HepG2 (cell line): ENCODE measurements at regions not wholly inside any gene's neighbourhood (a gene's known extent, or its start where the extent isn't known, plus 50 kb on each side); places are given as distances from the start of the nearest gene placed in this dataset.

ENCODE experiments used
- ATF1 ChIP-seq: IDR thresholded peaks from 2 replicates; pipeline ENCODE4 v1.6.1; 2016; ENCODE audit warnings: mild to moderate bottlenecking, control low read depth
- FOXO1 ChIP-seq: sonication (generic); formaldehyde crosslinking; IDR thresholded peaks from 2 replicates; pipeline ENCODE4 v1.4.0; 2020; ENCODE audit warnings: missing genetic modification reagents
- GFI1 ChIP-seq: sonication (generic); formaldehyde crosslinking; IDR thresholded peaks from 2 replicates; pipeline ENCODE4 v1.5.0; 2020; ENCODE audit warnings: missing genetic modification reagents, mild to moderate bottlenecking, borderline replicate concordance
- JUND ChIP-seq: sonication (generic); formaldehyde crosslinking; IDR thresholded peaks from 2 replicates; pipeline ENCODE4 v1.8.0; 2022; ENCODE audit warnings: mild to moderate bottlenecking, missing genetic modification reagents
- KAT2B ChIP-seq: fragments of 150-350 bp; IDR thresholded peaks from 2 replicates; pipeline ENCODE4 v1.6.1; 2014; ENCODE audit warnings: low read depth, low read length, borderline replicate concordance
- MEIS1 ChIP-seq: sonication (generic); formaldehyde crosslinking; IDR thresholded peaks from 2 replicates; pipeline ENCODE4 v1.9.0; 2021; ENCODE audit warnings: mild to moderate bottlenecking, missing genetic modification reagents, moderate library complexity, borderline replicate concordance
- MTF2 ChIP-seq: sonication (generic); formaldehyde crosslinking; IDR thresholded peaks from 2 replicates; pipeline ENCODE4 v1.5.0; 2020; ENCODE audit warnings: missing genetic modification reagents, borderline replicate concordance
- NFYB ChIP-seq: sonication (generic); formaldehyde crosslinking; IDR thresholded peaks from 2 replicates; pipeline ENCODE4 v1.4.0; 2020; ENCODE audit warnings: missing genetic modification reagents
- RBM39 ChIP-seq: fragments of 200-400 bp; formaldehyde crosslinking; IDR thresholded peaks from one replicate; pipeline ENCODE4 v1.6.1; 2018; ENCODE audit warnings: antibody characterized with exemption, mild to moderate bottlenecking, low read depth, low read length; ENCODE audit not compliant: poor library complexity, severe bottlenecking
- SIX1 ChIP-seq: sonication (generic); formaldehyde crosslinking; IDR thresholded peaks from 2 replicates; pipeline ENCODE4 v1.4.0; 2020; ENCODE audit warnings: missing genetic modification reagents, borderline replicate concordance
- SMARCE1 ChIP-seq: fragments of 450-650 bp; IDR thresholded peaks from 2 replicates; pipeline ENCODE4 v1.6.1; 2017; ENCODE audit warnings: borderline replicate concordance
- ZNF557 ChIP-seq: sonication (generic); formaldehyde crosslinking; IDR thresholded peaks from 2 replicates; pipeline ENCODE4 v1.4.0; 2020; ENCODE audit warnings: missing genetic modification reagents
- ZNF570 ChIP-seq: sonication (generic); formaldehyde crosslinking; IDR thresholded peaks from 2 replicates; pipeline ENCODE4 v1.4.0; 2020; ENCODE audit warnings: mild to moderate bottlenecking, missing genetic modification reagents, borderline replicate concordance
- ZNF746 ChIP-seq: sonication (generic); formaldehyde crosslinking; IDR thresholded peaks from 2 replicates; pipeline ENCODE4 v1.8.0; 2022; ENCODE audit warnings: mild to moderate bottlenecking, missing genetic modification reagents
- ZNF773 ChIP-seq: sonication (generic); formaldehyde crosslinking; IDR thresholded peaks from 2 replicates; pipeline ENCODE4 v1.4.0; 2020; ENCODE audit warnings: missing genetic modification reagents, borderline replicate concordance
- TF ChIP-seq, protein P1 (sequence below): IDR thresholded peaks from 2 replicates; pipeline ENCODE4 v1.6.1; 2016; ENCODE audit warnings: missing biosample characterization, missing genetic modification reagents, low read depth
- TF ChIP-seq, protein P2 (sequence below): sonication (generic); formaldehyde crosslinking; IDR thresholded peaks from 2 replicates; pipeline ENCODE4 v1.4.0; 2020; ENCODE audit warnings: mild to moderate bottlenecking, low read depth, missing genetic modification reagents
- TF ChIP-seq, protein P3 (sequence below): sonication (generic); formaldehyde crosslinking; IDR thresholded peaks from 2 replicates; pipeline ENCODE4 v1.5.1; 2020; ENCODE audit warnings: mild to moderate bottlenecking, missing genetic modification reagents, moderate library complexity
- TF ChIP-seq, protein P4 (sequence below): sonication (generic); formaldehyde crosslinking; IDR thresholded peaks from 2 replicates; pipeline ENCODE4 v1.4.0; 2020; ENCODE audit warnings: missing genetic modification reagents; ENCODE audit errors: not compliant biosample characterization
- TF ChIP-seq, protein P5 (sequence below): sonication (generic); formaldehyde crosslinking; IDR thresholded peaks from 2 replicates; pipeline ENCODE4 v1.8.0; 2023; ENCODE audit warnings: mild to moderate bottlenecking, missing genetic modification reagents

DNA sequence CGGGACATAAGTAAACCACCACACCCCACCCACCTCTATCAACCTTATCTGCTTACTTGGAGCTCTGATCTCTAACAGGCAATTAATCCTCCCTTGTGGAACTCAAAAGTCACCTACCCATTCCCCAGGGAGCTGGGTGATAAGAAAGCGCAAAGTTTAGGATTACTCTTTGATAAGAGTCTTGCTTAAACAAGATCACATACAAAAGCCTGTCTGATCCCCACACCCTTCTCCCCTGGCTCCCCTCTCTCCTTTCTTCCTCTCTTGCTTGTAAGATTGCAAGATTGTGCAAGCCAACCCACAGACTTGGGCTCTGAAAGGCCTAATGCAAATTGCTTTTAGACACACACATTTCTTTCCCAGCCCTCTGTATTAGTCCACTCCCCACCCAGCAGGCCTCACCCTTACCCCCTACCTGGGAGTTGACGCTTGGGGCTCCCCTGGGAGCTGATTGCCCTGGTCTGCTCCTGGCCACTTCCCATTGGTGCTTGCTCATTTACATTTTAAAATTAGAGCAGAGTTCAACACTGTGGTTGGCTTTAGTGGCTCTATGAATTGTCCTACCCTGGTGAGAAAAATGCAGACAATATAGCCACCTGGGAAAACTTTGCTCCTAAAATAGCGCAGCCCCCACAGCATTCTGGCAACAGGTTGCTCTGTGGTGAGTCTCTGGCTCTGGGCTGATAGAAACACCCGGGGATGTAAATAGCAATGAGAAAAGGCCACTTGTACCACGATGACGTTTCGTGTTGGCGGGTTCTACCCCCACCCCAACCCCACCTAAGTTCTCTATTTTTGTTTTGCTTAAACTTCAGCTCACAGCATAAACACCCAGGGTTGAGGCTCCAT, 58.9 kb upstream of the EPCAM start (continued):
- TF ChIP-seq RBM39: peak; percentile 9
- TF ChIP-seq NFYB (CRISPR knock-in tag): peak; percentile 51; the same call in 1 of the 2 replicates
- no peak for TF ChIP-seq ZNF570
- TF ChIP-seq, protein P1, sequence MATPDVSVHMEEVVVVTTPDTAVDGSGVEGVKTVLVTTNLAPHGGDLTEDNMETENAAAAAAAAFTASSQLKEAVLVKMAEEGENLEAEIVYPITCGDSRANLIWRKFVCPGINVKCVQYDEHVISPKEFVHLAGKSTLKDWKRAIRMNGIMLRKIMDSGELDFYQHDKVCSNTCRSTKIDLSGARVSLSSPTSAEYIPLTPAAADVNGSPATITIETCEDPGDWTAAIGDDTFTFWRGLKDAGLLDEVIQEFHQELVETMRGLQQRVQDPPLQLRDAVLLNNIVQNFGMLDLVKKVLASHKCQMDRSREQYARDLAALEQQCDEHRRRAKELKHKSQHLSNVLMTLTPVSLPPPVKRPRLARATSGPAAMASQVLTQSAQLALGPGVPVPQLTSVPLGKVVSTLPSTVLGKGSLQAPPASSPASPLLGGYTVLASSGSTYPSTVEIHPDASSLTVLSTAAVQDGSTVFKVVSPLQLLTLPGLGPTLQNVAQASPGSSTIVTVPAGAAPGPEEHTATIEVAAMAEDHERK: no peak
- TF ChIP-seq, protein P2, sequence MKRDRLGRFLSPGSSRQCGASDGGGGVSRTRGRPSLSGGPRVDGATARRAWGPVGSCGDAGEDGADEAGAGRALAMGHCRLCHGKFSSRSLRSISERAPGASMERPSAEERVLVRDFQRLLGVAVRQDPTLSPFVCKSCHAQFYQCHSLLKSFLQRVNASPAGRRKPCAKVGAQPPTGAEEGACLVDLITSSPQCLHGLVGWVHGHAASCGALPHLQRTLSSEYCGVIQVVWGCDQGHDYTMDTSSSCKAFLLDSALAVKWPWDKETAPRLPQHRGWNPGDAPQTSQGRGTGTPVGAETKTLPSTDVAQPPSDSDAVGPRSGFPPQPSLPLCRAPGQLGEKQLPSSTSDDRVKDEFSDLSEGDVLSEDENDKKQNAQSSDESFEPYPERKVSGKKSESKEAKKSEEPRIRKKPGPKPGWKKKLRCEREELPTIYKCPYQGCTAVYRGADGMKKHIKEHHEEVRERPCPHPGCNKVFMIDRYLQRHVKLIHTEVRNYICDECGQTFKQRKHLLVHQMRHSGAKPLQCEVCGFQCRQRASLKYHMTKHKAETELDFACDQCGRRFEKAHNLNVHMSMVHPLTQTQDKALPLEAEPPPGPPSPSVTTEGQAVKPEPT: no peak
- TF ChIP-seq ATF1 (CRISPR knock-in tag): peak; percentile 55; the same call in 1 of the 2 replicates
- 0 out of 2 replicates have a peak, but pooled peaks have one; percentile 29 for TF ChIP-seq MEIS1 (CRISPR knock-in tag)
- TF ChIP-seq SIX1 (CRISPR knock-in tag): peak; percentile 80
- TF ChIP-seq, protein P3, sequence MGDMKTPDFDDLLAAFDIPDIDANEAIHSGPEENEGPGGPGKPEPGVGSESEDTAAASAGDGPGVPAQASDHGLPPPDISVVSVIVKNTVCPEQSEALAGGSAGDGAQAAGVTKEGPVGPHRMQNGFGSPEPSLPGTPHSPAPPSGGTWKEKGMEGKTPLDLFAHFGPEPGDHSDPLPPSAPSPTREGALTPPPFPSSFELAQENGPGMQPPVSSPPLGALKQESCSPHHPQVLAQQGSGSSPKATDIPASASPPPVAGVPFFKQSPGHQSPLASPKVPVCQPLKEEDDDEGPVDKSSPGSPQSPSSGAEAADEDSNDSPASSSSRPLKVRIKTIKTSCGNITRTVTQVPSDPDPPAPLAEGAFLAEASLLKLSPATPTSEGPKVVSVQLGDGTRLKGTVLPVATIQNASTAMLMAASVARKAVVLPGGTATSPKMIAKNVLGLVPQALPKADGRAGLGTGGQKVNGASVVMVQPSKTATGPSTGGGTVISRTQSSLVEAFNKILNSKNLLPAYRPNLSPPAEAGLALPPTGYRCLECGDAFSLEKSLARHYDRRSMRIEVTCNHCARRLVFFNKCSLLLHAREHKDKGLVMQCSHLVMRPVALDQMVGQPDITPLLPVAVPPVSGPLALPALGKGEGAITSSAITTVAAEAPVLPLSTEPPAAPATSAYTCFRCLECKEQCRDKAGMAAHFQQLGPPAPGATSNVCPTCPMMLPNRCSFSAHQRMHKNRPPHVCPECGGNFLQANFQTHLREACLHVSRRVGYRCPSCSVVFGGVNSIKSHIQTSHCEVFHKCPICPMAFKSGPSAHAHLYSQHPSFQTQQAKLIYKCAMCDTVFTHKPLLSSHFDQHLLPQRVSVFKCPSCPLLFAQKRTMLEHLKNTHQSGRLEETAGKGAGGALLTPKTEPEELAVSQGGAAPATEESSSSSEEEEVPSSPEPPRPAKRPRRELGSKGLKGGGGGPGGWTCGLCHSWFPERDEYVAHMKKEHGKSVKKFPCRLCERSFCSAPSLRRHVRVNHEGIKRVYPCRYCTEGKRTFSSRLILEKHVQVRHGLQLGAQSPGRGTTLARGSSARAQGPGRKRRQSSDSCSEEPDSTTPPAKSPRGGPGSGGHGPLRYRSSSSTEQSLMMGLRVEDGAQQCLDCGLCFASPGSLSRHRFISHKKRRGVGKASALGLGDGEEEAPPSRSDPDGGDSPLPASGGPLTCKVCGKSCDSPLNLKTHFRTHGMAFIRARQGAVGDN (CRISPR knock-in tag): no peak
- TF ChIP-seq, protein P4, sequence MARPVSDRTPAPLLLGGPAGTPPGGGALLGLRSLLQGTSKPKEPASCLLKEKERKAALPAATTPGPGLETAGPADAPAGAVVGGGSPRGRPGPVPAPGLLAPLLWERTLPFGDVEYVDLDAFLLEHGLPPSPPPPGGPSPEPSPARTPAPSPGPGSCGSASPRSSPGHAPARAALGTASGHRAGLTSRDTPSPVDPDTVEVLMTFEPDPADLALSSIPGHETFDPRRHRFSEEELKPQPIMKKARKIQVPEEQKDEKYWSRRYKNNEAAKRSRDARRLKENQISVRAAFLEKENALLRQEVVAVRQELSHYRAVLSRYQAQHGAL (CRISPR knock-in tag): peak; percentile 64
- no peak for TF ChIP-seq SMARCE1
- no peak for TF ChIP-seq JUND (CRISPR knock-in tag)
- TF ChIP-seq FOXO1: no peak
- peak; percentile 92 for TF ChIP-seq ZNF746 (CRISPR knock-in tag)
- TF ChIP-seq KAT2B: no peak
- TF ChIP-seq ZNF773 (CRISPR knock-in tag): no peak
- 0 out of 2 replicates have a peak, but pooled peaks have one; percentile 30 for TF ChIP-seq MTF2 (CRISPR knock-in tag)
- TF ChIP-seq GFI1 (CRISPR knock-in tag): peak; percentile 83; the same call in 1 of the 2 replicates
- TF ChIP-seq ZNF557: no peak; the same call in 1 of the 2 replicates
- TF ChIP-seq, protein P5, sequence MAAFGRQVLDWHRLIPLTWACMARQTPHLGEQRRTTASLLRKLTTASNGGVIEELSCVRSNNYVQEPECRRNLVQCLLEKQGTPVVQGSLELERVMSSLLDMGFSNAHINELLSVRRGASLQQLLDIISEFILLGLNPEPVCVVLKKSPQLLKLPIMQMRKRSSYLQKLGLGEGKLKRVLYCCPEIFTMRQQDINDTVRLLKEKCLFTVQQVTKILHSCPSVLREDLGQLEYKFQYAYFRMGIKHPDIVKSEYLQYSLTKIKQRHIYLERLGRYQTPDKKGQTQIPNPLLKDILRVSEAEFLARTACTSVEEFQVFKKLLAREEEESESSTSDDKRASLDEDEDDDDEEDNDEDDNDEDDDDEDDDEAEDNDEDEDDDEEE (CRISPR knock-in tag): no peak
